NCI-H187 treated with DMSO at 0.1 percent for 48 hours (cell line): ENCODE measurements at regions not wholly inside any gene's neighbourhood (a gene's known extent, or its start where the extent isn't known, plus 50 kb on each side); places are given as distances from the start of the nearest gene placed in this dataset.
"Not testable (repeated sequence)": the region's sequence is repeated elsewhere in the genome, so short reads cannot be mapped to it uniquely, and the experiment has no call there.

Experiments used
- DNase-seq: peaks from one replicate; lab custom pipeline; 2025; lab: John Stamatoyannopoulos, UW

GRCh38 chr11:96520939-96521338 is 131.1 kb downstream of the JRKL start:
- DNase-seq, result no peak

DNA sequence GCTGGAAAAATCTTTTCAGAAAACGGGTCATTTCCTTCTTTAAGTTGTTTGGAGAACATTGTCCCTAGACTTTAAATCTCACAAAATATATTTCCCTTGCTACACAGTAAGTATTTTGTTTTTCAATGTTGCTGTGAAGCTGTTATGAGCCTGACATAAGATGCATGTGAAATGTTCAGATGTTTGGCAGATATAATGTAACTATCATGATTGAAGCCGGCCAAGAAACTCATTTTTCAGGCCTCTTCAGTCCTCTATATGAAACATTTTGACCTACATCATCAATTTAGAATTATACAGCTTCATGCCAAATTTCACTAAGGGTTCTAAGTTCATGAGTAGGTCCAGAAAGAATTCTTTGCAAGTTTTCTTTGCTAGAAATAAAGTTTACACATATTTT is 133.8 kb downstream of the JRKL start:
- no peak for DNase-seq

DNA sequence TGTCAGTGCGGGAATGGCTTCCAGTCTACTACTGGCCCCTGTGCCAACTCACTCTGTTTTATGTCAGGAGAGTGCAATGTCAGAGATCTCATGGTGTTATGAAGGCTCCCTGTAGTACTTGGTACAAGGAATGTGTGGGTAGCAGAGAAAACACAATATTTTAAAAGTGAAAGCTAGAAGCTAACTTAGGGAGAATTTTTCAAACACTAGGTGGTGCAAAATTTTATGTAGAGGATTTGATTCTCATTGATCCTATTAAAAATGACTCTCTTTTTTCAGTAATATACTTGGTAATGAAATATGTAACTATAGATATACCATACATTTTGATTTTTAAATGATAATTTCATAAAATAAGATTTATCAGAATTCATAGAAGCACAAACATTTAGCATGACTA is 134.7 kb downstream of the JRKL start:
- no peak for DNase-seq

GRCh38 chr11:96530473-96530872 is 140.7 kb downstream of the JRKL start:
- DNase-seq, result no peak

GRCh38 chr11:96538104-96538503 is 148.3 kb downstream of the JRKL start:
- no peak for DNase-seq

DNA sequence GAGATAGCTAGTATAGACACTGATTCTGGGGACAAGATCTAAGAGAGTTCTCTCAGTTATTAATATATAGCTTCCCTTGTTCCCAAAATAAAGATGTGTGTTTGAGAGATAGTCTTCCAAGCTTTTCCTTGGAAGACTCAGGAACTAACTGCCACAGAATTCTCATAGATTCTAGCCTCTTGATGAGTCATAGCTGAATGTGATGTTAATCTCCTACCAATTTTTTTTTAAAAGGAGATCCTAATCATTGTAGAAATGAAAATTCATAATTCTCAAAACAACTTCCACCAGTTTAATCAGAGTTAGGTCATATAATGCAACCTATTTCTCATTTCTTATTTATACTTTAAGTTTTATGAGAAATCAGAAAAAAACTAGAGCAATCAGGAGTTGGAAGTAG is 148.8 kb downstream of the JRKL start:
- no peak for DNase-seq

DNA sequence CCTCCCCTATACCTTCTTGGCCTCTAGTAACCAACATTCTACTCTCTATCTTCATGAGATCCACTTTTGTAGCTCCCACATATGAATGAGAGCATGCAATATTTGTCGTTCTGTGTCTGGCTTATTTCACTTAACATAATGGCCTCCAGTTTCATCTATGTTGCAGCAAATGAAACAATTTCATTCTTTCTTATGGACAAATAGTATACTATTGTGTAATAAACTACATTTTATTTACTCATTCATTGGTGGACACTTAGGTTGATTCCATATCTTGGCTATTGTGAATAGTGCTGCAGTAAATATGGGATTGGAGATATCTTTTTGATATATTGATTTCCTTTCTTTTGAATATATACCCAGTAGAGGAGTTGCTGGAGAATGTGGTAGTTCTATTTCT is 151.1 kb downstream of the JRKL start:
- DNase-seq, result no peak

GRCh38 chr11:96543177-96543576 is 153.4 kb downstream of the JRKL start:
- DNase-seq, result no peak

- not testable (repeated sequence) for DNase-seq
Observed at GRCh38 chr11:96545192-96545591, 155.4 kb downstream of the JRKL start.

GRCh38 chr11:96551136-96551535 is 161.3 kb downstream of the JRKL start:
- no peak for DNase-seq

- DNase-seq, result no peak
Observed at GRCh38 chr11:96554236-96554820, 164.5 kb downstream of the JRKL start.

DNA sequence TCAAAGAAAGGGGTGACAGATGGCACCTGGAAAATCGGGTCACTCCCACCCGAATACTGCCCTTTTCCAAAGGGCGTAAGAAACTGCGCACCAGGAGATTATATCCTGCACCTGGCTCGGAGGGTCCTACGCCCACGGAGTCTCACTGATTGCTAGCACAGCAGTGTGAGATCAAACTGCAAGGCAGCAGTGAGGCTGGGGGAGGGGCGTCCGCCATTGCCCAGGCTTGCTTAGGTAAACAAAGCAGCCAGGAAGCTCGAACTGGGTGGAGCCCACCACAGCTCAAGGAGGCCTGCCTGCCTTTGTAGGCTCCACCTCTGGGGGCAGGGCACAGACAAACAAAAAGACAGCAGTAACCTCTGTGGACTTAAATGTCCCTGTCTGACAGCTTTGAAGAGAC is 166.0 kb downstream of the JRKL start:
- DNase-seq, result not testable (repeated sequence)

DNA sequence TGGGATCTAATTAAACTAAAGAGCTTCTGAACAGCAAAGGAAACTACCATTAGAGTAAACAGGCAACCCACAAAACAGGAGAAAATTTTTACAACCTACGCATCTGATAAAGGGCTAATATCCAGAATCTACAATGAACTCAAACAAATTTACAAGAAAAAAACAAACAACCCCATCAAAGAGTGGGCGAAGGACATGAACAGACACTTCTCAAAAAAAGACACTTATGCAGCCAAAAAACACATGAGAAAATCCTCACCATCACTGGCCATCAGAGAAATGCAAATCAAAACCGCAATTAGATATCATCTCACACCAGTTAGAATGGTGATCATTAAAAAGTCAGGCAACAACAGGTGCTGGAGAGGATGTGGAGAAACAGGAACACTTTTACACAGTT is 170.9 kb downstream of the JRKL start:
- DNase-seq, result not testable (repeated sequence)

GRCh38 chr11:96567176-96567575 is 177.4 kb downstream of the JRKL start:
- no peak for DNase-seq

DNA sequence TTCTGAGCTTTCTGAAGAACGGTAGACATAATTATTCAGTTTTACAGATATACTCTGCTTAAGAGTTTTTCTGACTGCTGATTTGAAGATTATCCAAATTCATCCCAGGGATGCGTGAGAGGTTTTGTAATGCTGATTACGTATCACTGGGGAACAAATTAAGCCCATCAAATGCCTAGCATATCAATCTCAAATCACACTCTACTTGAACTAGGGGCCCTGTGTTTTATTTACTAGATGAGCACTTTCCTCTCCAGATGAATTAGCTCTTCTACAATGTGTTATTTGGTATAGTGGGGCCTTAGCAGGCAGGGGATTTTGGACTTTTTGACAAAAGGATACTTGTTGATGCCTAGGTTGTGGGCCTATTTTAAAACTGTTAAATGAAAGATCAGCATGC is 177.9 kb downstream of the JRKL start:
- no peak for DNase-seq

DNA sequence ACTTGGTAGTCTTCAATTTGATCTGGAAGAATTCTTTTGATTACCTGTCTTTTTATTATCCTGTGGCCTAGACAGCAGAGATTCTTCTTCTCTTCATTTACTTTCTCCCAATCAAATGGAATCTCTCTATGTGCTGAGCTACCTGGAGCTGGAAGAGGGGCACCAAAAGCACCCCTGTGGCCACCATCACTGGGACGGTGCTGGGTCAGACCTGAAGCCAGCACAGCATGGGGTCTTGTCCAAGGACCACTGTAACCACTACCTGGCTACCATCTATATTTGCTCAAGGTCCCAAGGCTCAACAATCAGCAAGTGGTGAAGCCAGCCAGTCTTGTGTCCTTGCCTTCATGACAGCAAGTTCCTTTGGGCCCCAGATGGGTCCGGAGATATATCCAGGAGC is 186.6 kb downstream of the JRKL start:
- no peak for DNase-seq

DNA sequence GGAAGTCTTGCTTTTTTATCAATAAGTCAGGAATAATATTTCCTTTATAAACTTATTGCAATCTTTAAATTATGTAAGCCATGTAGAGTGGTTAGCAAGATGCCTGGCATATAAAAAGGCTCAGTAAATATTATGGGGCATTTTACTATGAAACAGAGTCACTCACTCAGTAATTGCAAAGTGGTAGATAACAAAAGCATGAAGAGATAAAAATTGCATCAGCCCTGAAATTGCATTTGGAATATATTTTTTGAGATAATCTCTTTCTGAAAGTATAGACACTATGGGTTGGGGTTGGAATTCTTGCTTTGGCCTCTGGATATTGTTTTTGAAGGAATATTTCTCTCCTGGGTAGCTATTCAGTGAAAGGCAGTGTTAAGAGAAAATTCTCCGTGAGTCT is 188.6 kb downstream of the JRKL start:
- DNase-seq, result no peak

GRCh38 chr11:96579656-96580055 is 189.8 kb downstream of the JRKL start:
- DNase-seq, result peak; percentile 25

DNA sequence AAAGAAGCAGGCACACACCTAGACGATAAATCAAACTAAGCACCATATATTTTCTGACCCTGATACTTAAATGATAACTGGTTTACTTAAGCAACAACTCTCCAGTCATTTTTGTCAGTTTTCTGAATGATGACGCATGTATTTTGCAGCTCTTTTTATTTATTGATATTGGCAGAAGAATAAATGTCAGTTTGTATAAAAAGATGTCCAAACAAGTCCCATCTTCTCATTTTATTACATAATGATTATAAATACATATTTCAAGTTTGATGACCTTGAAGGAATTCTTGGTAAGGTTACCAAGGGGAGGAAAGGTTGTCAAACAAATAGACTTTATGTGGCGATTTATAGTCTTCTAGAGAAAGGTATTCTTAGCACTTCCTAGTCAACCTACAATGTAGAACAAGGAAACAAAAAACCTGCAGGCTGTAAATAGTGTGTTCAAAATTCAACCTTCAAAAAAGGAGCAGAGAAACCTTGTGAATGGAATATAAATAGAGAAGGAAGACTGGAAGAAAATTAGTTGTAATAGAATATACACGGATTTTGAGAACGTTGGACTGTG is 190.7 kb downstream of the JRKL start:
- no peak for DNase-seq

DNA sequence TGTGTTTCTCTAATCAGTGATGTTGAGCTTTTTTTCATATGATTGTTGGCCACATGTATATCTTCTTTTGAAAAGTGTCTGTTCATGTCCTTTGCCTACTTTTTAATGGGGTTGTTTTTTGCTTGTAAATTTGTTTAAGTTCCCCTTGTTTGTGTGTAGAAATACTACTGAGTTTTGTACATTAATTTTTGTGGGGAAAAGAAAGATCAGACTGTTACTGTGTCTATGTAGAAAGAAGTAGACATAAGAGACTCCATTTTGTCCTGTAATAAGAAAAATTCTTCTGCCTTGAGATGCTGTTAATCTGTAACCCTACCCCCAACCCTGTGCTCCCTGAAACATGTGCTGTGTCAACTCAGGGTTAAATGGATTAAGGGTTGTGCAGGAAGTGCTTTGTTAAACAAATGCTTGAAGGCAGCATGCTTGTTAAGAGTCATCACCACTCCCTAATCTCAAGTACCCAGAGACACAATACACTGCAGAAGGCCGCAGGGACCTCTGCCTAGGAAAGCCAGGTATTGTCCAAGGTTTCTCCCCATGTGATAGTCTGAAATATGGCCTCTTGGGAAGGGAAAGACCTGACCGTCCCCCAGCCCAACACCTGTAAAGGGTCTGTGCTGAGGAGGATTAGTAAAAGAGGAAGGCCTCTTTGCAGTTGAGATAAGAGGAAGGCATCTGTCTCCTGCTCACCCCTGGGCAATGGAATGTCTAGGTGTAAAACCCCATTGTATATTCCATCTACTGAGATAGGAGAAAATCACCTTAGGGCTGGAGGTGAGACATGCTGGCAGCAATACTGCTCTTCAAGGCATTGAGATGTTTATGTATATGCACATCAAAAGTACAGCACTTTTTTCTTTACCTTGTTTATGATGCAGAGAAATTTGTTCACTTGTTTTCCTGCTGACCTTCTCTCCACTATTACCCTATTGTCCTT is 196.4 kb downstream of the JRKL start:
- not testable (repeated sequence) for DNase-seq

GRCh38 chr11:96588793-96589192 is 199.0 kb downstream of the JRKL start:
- DNase-seq, result not testable (repeated sequence)

- no peak for DNase-seq
Observed at GRCh38 chr11:96595011-96595410, 205.2 kb downstream of the JRKL start.

- no peak for DNase-seq
Observed at GRCh38 chr11:96607864-96608558, 218.2 kb downstream of the JRKL start.
